Testis (tissue), 2 donors: ENCODE measurements at regions not wholly inside any gene's neighbourhood (a gene's known extent, or its start where the extent isn't known, plus 50 kb on each side); places are given as distances from the start of the nearest gene placed in this dataset.

Experiments used
- DNase-seq: peaks from one replicate; pipeline ENCODE4 v3.0.0-alpha.2; 2019
- H3K27ac ChIP-seq, 2 donors: fragments of 200-600 bp; sonication (generic); one replicate each; pipeline ENCODE4 v1.5.1; 2019
- H3K27me3 ChIP-seq: fragments of 200-600 bp; sonication (generic); one replicate; pipeline ENCODE4 v1.5.1; 2019
- H3K36me3 ChIP-seq: fragments of 200-600 bp; sonication (generic); one replicate; pipeline ENCODE4 v1.5.1; 2017; ENCODE audit warnings: low read depth; ENCODE audit errors: missing control alignments
- H3K4me1 ChIP-seq: fragments of 200-600 bp; sonication (generic); one replicate; pipeline ENCODE4 v1.5.1; 2019
- H3K4me3 ChIP-seq, 2 donors: fragments of 200-600 bp; sonication (generic); one replicate each; pipeline ENCODE4 v1.5.1; 2017 to 2019
- H3K9me3 ChIP-seq: fragments of 200-600 bp; sonication (generic); one replicate; pipeline ENCODE4 v1.5.1; 2017
- CTCF ChIP-seq, 3 experiments: fragments of 450-650 bp in 2 of 3; fragments of 200-600 bp in 1 of 3; sonication (generic) in 1 of 3; IDR thresholded peaks; one replicate each; pipeline ENCODE4 v1.5.1; 2016 to 2019; ENCODE audit warnings: antibody characterized with exemption in 3 of 3, mild to moderate bottlenecking in 2 of 3, moderate library complexity in 1 of 3
- POLR2A ChIP-seq: fragments of 450-650 bp; IDR thresholded peaks from one replicate; pipeline ENCODE4 v1.6.1; 2017; ENCODE audit warnings: antibody characterized with exemption, mild to moderate bottlenecking, moderate library complexity
- WGBS, 2 donors: methylation state at CpG; one replicate each; pipeline ENCODE4 v1.1.5; 2018; 5-methylcytosine and 5-hydroxymethylcytosine counted together
- intact Hi-C: fragments of 100-400 bp; cut with DNase I; formaldehyde crosslinking; loops from one replicate; pipeline ENCODE4 v1.15.1; 2023; ENCODE audit warnings: low total_unique reads

GRCh38 chr3:43792904-43793303 lies 102.2 kb downstream of the ABHD5 start:
- no peaks in the 10 kb centered on the region for H3K9me3 ChIP-seq
- WGBS, 2 donors, result 27 to 39% methylated on average over 2 of the region's 2 CpGs
- intact Hi-C loops, result no loop called here
- no peak overlapping the region for H3K27ac ChIP-seq
- no peaks in the 10 kb centered on the region for H3K4me1 ChIP-seq
- no peak for DNase-seq
- H3K36me3 ChIP-seq, result no peaks in the 10 kb centered on the region
- no peak overlapping the region for H3K4me3 ChIP-seq
- TF ChIP-seq CTCF (IDR thresholded peaks at IDR 0.05), result no peak
- TF ChIP-seq POLR2A, result no peak
- H3K27me3 ChIP-seq, result no peaks in the 10 kb centered on the region

DNA sequence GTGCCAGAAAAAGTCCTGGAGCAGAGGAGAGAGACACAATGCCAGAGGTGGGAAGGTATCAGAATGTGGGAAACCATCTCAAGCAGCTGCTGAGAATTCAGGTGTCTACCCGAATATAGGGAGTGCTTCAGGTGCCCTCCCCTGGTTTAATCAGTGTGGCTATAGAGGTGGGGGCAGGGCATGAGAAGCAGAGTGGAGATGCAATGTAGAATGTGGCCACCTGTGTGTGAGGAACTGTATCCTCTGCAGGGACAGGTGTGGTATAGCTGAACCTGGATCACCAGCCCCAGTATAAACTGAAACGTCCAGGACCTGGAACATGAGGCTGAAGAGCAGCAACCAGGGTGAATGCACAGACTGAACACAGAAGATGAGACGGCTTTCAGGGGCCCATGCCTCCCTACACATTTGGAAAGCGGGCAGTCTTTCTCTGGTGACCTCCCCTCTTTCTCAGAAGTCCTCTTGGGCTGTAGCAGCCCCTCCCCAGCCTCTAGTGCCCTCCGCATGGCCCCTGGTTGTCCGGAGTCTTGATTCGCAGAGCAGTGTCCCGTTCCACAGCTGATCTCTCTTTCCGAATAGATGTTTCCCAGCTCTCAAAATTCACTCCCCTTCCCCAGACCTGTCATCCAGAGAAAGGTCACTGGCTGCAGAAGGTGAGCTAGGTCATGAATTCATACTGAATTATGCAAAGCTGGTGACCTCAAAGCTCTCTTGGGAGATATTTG lies 103.1 kb downstream of the ABHD5 start:
- H3K27me3 ChIP-seq, result no peaks in the 10 kb centered on the region
- no peaks in the 10 kb centered on the region for H3K36me3 ChIP-seq
- no peak overlapping the region for H3K4me3 ChIP-seq
- intact Hi-C loops, result no loop called here
- DNase-seq, result no peak
- H3K9me3 ChIP-seq, result no peaks in the 10 kb centered on the region
- H3K4me1 ChIP-seq, result no peaks in the 10 kb centered on the region
- TF ChIP-seq CTCF (IDR thresholded peaks at IDR 0.05), result no peak
- no peak for TF ChIP-seq POLR2A
- H3K27ac ChIP-seq, result no peak overlapping the region
- WGBS, 2 donors, result 83 to 89% methylated on average over 9 of the region's 9 CpGs

GRCh38 chr3:43794776-43795175 lies 104.0 kb downstream of the ABHD5 start:
- DNase-seq, result no peak
- H3K4me3 ChIP-seq, result no peak overlapping the region
- intact Hi-C loops, result no loop called here
- WGBS, 2 donors, result 95 to 100% methylated on average over 1 of the region's 1 CpG
- TF ChIP-seq CTCF (IDR thresholded peaks at IDR 0.05) (no peak), POLR2A (no peak)
- H3K36me3 ChIP-seq, result no peaks in the 10 kb centered on the region
- H3K27me3 ChIP-seq, result no peaks in the 10 kb centered on the region
- no peaks in the 10 kb centered on the region for H3K9me3 ChIP-seq
- no peak overlapping the region for H3K27ac ChIP-seq
- H3K4me1 ChIP-seq, result no peaks in the 10 kb centered on the region

GRCh38 chr3:43795491-43795890 lies 104.8 kb downstream of the ABHD5 start:
- H3K4me1 ChIP-seq, result no peaks in the 10 kb centered on the region
- intact Hi-C loops, result no loop called here
- no peaks in the 10 kb centered on the region for H3K36me3 ChIP-seq
- WGBS, 2 donors, result 83% methylated on average over 3 of the region's 3 CpGs
- DNase-seq, result no peak
- TF ChIP-seq CTCF (IDR thresholded peaks at IDR 0.05) (no peak), POLR2A (no peak)
- H3K4me3 ChIP-seq, result no peak overlapping the region
- H3K9me3 ChIP-seq, result no peaks in the 10 kb centered on the region
- no peaks in the 10 kb centered on the region for H3K27me3 ChIP-seq
- no peak overlapping the region for H3K27ac ChIP-seq

DNA sequence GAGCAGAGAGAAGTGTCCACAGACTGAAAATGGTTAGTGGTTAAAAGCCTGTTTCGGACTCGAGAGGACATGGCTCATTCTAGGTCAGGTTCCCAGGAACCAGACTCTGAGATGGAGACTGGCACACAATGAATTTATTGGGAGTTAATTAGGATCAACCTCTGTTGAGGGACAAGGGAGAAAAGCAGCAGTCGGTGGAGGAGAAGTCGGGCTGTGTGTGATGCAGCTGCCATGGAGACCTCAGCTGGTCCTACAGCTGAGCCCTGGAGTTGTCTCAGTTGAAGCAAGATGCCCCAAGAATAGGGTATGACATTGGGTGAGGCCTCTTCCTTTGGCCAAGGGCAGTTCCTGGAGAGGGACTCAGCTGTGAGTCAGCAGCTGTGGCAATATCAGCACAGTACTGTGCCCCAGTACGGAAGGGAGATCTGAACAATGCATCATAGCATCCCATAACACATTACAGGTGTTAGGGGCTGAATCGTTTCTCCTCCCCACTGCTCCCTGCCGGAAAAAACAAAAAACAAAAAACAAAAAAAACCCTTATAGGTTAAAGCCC lies 105.4 kb downstream of the ABHD5 start:
- intact Hi-C loops, result no loop called here
- no peak for TF ChIP-seq CTCF (IDR thresholded peaks at IDR 0.05)
- no peak for TF ChIP-seq POLR2A
- Histone ChIP-seq H3K27ac (no peak overlapping the region), H3K9me3 (no peaks in the 10 kb centered on the region), H3K36me3 (no peaks in the 10 kb centered on the region), H3K27me3 (no peaks in the 10 kb centered on the region), H3K4me3 (no peak overlapping the region), H3K4me1 (no peaks in the 10 kb centered on the region)
- WGBS, 2 donors, result 85 to 92% methylated on average over 7 of the region's 7 CpGs
- no peak for DNase-seq
